Gastrocnemius medialis (tissue), 4 donors: ENCODE measurements at regions not wholly inside any gene's neighbourhood (a gene's known extent, or its start where the extent isn't known, plus 50 kb on each side); places are given as distances from the start of the nearest gene placed in this dataset.

Experiments used
- POLR2A ChIP-seq, 2 donors: fragments of 450-650 bp; IDR thresholded peaks; one replicate each; pipeline ENCODE4 v1.6.1; 2017; ENCODE audit warnings: antibody characterized with exemption in 2 of 2, mild to moderate bottlenecking in 2 of 2, moderate library complexity in 2 of 2
- TF ChIP-seq, protein P1 (sequence below), 5 experiments: fragments of 450-650 bp in 3 of 5; fragments of 200-600 bp in 2 of 5; sonication (generic) in 2 of 5; IDR thresholded peaks in 4 of 5; conservative IDR thresholded peaks in 1 of 5; 1 replicate in 4 of 5; 2 replicates in 1 of 5; pipeline ENCODE4 v1.5.1; 2016 to 2019; ENCODE audit warnings: antibody characterized with exemption in 5 of 5, mild to moderate bottlenecking in 3 of 5, moderate library complexity in 3 of 5

GRCh38 chr18:39365836-39366485 is 1800.4 kb upstream of the CELF4 start:
- TF ChIP-seq, protein P1, sequence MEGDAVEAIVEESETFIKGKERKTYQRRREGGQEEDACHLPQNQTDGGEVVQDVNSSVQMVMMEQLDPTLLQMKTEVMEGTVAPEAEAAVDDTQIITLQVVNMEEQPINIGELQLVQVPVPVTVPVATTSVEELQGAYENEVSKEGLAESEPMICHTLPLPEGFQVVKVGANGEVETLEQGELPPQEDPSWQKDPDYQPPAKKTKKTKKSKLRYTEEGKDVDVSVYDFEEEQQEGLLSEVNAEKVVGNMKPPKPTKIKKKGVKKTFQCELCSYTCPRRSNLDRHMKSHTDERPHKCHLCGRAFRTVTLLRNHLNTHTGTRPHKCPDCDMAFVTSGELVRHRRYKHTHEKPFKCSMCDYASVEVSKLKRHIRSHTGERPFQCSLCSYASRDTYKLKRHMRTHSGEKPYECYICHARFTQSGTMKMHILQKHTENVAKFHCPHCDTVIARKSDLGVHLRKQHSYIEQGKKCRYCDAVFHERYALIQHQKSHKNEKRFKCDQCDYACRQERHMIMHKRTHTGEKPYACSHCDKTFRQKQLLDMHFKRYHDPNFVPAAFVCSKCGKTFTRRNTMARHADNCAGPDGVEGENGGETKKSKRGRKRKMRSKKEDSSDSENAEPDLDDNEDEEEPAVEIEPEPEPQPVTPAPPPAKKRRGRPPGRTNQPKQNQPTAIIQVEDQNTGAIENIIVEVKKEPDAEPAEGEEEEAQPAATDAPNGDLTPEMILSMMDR (IDR thresholded peaks at IDR 0.05 in 4 of 5, conservative IDR thresholded peaks at IDR 0.05 in 1 of 5), result no peak
- TF ChIP-seq POLR2A (IDR thresholded peaks at IDR 0.05), result no peak
